Omental fat pad (tissue), 3 donors: ENCODE measurements at regions not wholly inside any gene's neighbourhood (a gene's known extent, or its start where the extent isn't known, plus 50 kb on each side); places are given as distances from the start of the nearest gene placed in this dataset.
"Not testable (repeated sequence)": the region's sequence is repeated elsewhere in the genome, so short reads cannot be mapped to it uniquely, and the experiment has no call there.

Source experiments
- ATAC-seq: fragments of 150-250 bp; one replicate; pipeline ENCODE4 v1.9.1; 2016; ENCODE audit warnings: mild to moderate bottlenecking, moderate library complexity; ENCODE audit not compliant: low FRiP score
- DNase-seq: peaks from one replicate; pipeline ENCODE4 v3.0.0-alpha.2; 2019; ENCODE audit warnings: low spot score
- TF ChIP-seq, protein P1 (sequence below), 3 donors: fragments of 450-650 bp; IDR thresholded peaks; one replicate each; pipeline ENCODE4 v1.5.1; 2016 to 2017; ENCODE audit warnings: antibody characterized with exemption in 3 of 3, mild to moderate bottlenecking in 3 of 3, moderate library complexity in 2 of 3

DNA sequence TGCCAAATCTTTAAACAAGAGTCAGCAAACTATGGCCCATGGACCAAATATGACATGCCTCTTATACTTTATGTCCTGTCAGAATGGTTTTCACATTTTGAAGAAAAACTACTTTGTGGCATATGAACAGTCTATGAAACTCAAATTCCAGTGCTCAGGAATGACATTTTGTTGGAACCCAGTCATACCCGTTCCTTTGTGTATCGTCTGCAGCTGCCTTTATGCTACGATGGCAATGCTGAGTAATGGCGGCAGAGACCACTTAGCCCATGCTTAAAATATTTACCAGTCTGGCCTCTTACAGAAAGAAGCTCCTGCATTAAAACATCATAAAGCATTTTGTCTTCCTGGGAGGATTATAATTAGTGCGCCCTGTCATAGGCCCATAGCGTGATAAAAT is 140.5 kb upstream of the FHL2 start:
- TF ChIP-seq, protein P1, sequence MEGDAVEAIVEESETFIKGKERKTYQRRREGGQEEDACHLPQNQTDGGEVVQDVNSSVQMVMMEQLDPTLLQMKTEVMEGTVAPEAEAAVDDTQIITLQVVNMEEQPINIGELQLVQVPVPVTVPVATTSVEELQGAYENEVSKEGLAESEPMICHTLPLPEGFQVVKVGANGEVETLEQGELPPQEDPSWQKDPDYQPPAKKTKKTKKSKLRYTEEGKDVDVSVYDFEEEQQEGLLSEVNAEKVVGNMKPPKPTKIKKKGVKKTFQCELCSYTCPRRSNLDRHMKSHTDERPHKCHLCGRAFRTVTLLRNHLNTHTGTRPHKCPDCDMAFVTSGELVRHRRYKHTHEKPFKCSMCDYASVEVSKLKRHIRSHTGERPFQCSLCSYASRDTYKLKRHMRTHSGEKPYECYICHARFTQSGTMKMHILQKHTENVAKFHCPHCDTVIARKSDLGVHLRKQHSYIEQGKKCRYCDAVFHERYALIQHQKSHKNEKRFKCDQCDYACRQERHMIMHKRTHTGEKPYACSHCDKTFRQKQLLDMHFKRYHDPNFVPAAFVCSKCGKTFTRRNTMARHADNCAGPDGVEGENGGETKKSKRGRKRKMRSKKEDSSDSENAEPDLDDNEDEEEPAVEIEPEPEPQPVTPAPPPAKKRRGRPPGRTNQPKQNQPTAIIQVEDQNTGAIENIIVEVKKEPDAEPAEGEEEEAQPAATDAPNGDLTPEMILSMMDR (IDR thresholded peaks at IDR 0.05) = no peak
- DNase-seq = no peak
- ATAC-seq = no peak

DNA sequence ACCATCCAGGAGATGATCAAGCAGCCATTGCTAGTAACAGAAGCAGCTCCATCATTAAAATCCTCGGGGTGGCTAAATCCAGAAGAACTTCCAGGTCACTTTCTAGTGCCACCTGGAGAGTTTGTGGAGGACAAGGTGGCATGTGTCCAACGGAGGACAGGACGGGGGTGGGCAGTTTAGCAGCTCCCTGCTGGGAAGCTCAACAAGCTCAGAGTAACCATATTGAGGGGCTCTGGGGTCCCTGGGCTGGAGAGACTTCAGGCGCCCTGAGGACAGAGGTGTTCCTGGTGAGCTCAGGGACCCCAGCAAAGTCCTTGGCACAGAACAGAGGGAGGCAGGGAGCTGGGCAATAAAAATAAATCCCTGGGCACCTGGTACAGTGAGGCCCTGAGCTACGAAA is 140.0 kb upstream of the FHL2 start:
- TF ChIP-seq, protein P1 (IDR thresholded peaks at IDR 0.05) = no peak
- no peak for DNase-seq
- no peak for ATAC-seq

DNA sequence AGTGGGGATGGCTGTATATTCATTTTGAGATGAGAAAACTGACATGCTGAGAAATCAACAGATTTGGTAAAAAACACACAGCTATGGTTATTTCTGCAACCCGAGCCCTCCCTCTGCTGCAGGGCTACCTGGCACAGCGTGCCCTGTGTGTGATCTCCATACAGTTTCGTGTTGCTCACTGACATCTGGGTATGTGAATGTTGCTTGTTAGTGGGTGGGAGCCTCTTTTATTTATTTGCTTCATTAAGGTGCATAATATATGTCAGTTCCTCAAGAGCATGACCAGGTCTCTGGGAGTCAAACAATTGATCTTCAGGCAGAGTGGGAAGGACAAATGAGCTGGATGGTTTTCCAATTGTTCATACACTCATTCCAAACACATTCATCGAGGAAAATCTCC is 139.1 kb upstream of the FHL2 start:
- TF ChIP-seq, protein P1 (IDR thresholded peaks at IDR 0.05) = no peak
- ATAC-seq (no peak), DNase-seq (no peak)

DNA sequence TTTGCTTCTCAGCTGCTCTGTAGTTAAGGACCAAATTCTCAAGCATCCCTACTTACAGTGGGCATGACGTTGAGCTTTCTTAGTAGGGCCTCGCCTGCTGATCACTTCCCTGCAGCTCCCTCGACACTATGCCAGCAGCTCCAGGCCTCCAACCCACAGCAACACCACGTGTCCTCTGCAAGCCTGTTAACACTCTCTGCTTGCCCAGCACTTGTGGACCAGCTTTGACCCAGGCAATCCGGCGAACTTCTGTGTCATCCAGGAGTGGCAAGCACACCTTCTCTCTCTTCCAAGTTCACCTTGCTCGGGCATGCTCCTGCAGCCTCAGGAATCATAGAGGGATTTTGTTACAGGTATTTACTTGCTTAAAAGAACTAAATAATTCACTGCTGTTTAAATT is 138.6 kb upstream of the FHL2 start:
- TF ChIP-seq, protein P1 (IDR thresholded peaks at IDR 0.05) = no peak
- ATAC-seq = no peak
- no peak for DNase-seq

DNA sequence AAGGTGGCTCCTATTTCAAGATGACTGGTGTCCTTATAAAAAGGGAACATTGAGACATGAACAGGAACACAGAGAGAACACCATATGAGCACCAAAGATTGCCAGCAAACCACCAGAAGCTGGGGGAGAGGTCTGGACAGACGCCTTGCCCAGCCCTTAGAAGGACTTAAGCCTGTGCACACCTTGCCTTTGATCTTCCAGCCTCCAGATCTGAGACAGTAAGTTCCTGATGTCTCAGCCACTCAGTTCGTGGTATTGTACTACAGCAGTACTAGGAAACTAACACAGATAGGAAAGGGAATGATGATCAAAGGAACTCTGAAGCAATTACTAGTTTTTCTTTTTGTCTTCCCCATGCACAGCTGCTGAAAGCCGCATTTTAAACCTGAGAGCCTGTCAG is 137.3 kb upstream of the FHL2 start:
- ATAC-seq (no peak), DNase-seq (no peak)
- TF ChIP-seq, protein P1 (IDR thresholded peaks at IDR 0.05) = no peak

DNA sequence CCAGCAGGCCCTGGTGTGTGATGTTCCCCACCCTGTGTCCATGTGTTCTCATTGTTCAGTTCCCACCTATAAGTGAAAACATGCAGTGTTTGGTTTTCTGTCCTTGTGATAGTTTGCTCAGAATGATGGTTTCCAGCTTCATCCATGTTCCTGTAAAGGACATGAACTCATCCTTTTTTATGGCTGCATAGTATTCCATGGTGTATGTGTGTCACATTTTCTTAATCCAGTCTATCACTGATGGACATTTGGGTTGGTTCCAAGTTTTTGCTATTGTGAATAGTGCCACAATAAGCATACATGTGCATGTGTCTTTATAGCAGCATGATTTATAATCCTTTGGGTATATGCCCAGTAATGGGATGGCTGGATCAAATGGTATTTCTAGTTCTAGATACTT is 130.4 kb upstream of the FHL2 start:
- ATAC-seq, DNase-seq: not testable (repeated sequence)

DNA sequence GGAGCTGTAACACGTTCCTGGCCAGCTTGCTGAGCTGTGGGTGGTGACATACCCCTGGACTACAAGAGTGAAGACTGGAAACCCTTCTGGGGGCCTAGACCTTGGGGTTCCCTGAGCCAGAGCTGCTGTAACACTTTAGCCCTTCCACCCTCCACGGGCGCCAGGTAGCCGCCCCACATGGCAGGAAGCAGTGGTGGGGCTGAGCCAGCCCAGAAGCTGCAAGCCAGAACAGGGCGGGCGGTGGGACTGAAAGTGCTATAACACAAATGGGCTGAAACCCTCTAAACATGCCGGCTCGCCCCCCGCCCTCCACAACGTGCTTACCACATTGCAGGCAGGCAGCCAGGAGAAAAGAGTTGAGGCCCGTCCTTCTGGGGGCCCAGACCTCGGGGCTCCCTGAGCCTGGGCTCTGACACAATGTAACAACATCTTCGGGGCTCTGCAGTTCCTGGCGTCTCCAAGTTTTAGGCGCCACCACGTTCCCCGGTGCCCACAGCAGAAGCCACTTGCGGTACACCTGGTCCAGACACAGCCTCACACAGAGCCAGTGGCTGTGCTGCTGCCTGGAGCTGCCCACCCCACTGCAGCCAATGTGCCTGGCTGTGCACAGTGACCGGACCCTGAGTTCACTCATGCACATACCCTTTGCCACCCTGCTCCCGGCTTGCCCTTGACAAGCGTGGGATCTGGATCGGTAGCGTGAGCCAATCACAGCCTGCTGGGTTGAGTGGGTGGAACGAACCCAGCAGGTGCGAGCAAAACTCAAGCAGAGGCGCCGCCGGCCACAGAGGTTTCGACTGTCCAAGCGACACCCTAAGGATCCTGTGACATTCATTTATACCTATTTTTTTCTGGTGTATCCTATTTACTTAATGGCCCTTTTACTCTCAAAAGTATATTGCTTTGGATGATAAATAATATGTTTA is 127.4 kb upstream of the FHL2 start:
- ATAC-seq (no peak), DNase-seq (no peak)
- TF ChIP-seq, protein P1 (IDR thresholded peaks at IDR 0.05) = no peak
